ENCODE measurements at regions not wholly inside any gene's neighbourhood (a gene's known extent, or its start where the extent isn't known, plus 50 kb on each side); places are given as distances from the start of the nearest gene placed in this dataset.

DNA sequence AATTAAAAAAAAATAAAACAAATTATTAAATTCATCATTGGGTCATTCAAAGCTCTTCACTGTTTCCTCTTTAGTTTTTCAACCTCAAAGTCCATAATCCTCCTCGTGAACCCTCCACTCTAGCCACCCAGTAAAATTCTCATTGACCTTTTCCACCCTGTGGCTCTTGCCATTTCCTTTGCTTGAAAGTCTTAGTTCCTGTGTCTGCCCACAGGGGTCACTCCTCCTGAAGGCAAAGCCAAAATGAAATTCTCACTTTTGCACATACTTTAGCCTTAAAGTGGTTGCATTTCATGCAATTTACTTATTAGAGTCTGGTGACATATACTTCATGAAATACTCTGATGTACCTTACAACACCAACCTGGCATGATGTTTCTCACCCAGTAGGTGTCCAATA, 263.7 kb downstream of the BMP2 start:
- no peak overlapping the region for H3K27ac ChIP-seq (ENCODE audit: low read depth, low read length)
- Mint-ChIP-seq H3K9me3 (peaks cover 8% of the 10 kb centered on the region), H3K4me1 (peaks cover 4% of the 10 kb centered on the region), H3K36me3 (ENCODE audit: low read depth) (no peaks in the 10 kb centered on the region), H3K4me3 (no peak overlapping the region), H3K27ac (no peak overlapping the region), H3K27me3 (ENCODE audit: insufficient read depth) (no peaks in the 10 kb centered on the region)
- H3K4me3 ChIP-seq (ENCODE audit: low read length): no peak overlapping the region
- H3K9me3 ChIP-seq (ENCODE audit: control insufficient read depth, low read length): peaks cover 4% of the 10 kb centered on the region
- TF ChIP-seq, protein P1, sequence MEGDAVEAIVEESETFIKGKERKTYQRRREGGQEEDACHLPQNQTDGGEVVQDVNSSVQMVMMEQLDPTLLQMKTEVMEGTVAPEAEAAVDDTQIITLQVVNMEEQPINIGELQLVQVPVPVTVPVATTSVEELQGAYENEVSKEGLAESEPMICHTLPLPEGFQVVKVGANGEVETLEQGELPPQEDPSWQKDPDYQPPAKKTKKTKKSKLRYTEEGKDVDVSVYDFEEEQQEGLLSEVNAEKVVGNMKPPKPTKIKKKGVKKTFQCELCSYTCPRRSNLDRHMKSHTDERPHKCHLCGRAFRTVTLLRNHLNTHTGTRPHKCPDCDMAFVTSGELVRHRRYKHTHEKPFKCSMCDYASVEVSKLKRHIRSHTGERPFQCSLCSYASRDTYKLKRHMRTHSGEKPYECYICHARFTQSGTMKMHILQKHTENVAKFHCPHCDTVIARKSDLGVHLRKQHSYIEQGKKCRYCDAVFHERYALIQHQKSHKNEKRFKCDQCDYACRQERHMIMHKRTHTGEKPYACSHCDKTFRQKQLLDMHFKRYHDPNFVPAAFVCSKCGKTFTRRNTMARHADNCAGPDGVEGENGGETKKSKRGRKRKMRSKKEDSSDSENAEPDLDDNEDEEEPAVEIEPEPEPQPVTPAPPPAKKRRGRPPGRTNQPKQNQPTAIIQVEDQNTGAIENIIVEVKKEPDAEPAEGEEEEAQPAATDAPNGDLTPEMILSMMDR (conservative IDR thresholded peaks at IDR 0.05): peak; percentile 78
- no peak overlapping the region for H3K9ac ChIP-seq (ENCODE audit: extremely low read depth, low read length, poor library complexity, severe bottlenecking)
- no peaks in the 10 kb centered on the region for H3K4me1 ChIP-seq (ENCODE audit: control insufficient read depth, insufficient read depth, low read length)
- 43 to 49% methylated on average over 1 of the region's 1 CpG for WGBS, 2 experiments (ENCODE audit: insufficient coverage in 1 of 2, insufficient read length in 1 of 2)
- no peak for DNase-seq
- no peaks in the 10 kb centered on the region for H3K36me3 ChIP-seq (ENCODE audit: control insufficient read depth, insufficient read depth, low read length)
- no peaks in the 10 kb centered on the region for H3K27me3 ChIP-seq (ENCODE audit: control insufficient read depth, insufficient read depth, low read length, poor library complexity, severe bottlenecking)

DNA sequence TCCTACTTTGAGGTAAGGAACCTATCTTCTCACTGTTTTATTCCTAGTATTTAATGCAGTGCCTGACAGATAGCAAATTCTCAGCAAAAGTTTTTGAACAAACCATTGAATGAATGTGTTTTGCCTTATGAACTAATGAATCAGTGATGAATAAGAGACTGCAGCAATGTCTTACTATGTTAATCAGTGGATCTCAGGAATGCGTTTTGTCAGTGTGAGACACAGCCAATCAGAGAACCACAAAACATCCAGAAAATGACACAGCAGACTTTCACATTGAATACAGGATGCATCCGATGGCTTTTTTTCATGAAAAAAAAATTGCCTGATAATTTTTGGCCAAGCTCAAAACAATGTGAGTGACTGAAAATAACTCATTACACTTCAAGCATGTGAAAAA, 270.5 kb downstream of the BMP2 start:
- H3K27me3 Mint-ChIP-seq (ENCODE audit: insufficient read depth): no peaks in the 10 kb centered on the region
- H3K36me3 ChIP-seq (ENCODE audit: control insufficient read depth, insufficient read depth, low read length): no peaks in the 10 kb centered on the region
- H3K9me3 Mint-ChIP-seq: peaks cover 8% of the 10 kb centered on the region
- no peaks in the 10 kb centered on the region for H3K4me1 Mint-ChIP-seq
- H3K27me3 ChIP-seq (ENCODE audit: control insufficient read depth, insufficient read depth, low read length, poor library complexity, severe bottlenecking): no peaks in the 10 kb centered on the region
- H3K4me1 ChIP-seq (ENCODE audit: control insufficient read depth, insufficient read depth, low read length): no peaks in the 10 kb centered on the region
- DNase-seq: no peak
- H3K9me3 ChIP-seq (ENCODE audit: control insufficient read depth, low read length): peaks cover 4% of the 10 kb centered on the region
- H3K27ac ChIP-seq (ENCODE audit: low read depth, low read length): no peak overlapping the region
- no peak overlapping the region for H3K4me3 Mint-ChIP-seq
- no peak overlapping the region for H3K4me3 ChIP-seq (ENCODE audit: low read length)
- WGBS, 2 experiments (ENCODE audit: insufficient coverage in 1 of 2, insufficient read length in 1 of 2): 94 to 100% methylated on average over 1 to 2 of the region's 2 CpGs
- no peak overlapping the region for H3K9ac ChIP-seq (ENCODE audit: extremely low read depth, low read length, poor library complexity, severe bottlenecking)
- TF ChIP-seq, protein P1 (conservative IDR thresholded peaks at IDR 0.05): no peak
- no peak overlapping the region for H3K27ac Mint-ChIP-seq
- no peaks in the 10 kb centered on the region for H3K36me3 Mint-ChIP-seq (ENCODE audit: low read depth)

DNA sequence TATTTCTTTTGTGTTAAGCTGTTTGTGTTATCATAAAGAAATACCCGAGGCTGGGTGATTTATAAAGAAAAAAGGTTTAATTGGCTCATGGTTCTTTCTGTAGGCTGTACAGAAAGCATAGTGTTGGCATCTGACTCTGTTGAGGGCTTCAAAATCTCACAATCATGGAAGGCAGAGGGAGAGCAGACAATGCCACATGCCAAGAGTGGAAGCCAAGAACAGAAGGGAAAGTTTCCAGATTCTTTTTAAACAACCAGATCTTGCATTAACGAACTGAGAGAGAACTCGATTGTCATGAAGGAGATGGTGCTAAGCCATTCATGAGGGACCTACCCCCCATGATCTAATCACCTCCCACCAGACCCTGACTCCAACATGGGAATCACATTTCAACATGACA, 290.1 kb downstream of the BMP2 start:
- Histone ChIP-seq H3K36me3 (ENCODE audit: control insufficient read depth, insufficient read depth, low read length) (no peaks in the 10 kb centered on the region), H3K9ac (ENCODE audit: extremely low read depth, low read length, poor library complexity, severe bottlenecking) (no peak overlapping the region), H3K27me3 (ENCODE audit: control insufficient read depth, insufficient read depth, low read length, poor library complexity, severe bottlenecking) (no peaks in the 10 kb centered on the region), H3K9me3 (ENCODE audit: control insufficient read depth, low read length) (no peaks in the 10 kb centered on the region), H3K27ac (ENCODE audit: low read depth, low read length) (no peak overlapping the region), H3K4me1 (ENCODE audit: control insufficient read depth, insufficient read depth, low read length) (no peaks in the 10 kb centered on the region), H3K4me3 (ENCODE audit: low read length) (no peak overlapping the region)
- 87 to 93% methylated on average over 2 to 3 of the region's 3 CpGs for WGBS, 2 experiments (ENCODE audit: insufficient coverage in 1 of 2, insufficient read length in 1 of 2)
- H3K27ac Mint-ChIP-seq: no peak overlapping the region
- peaks cover 18% of the 10 kb centered on the region for H3K4me1 Mint-ChIP-seq
- no peak for DNase-seq
- no peaks in the 10 kb centered on the region for H3K9me3 Mint-ChIP-seq
- no peaks in the 10 kb centered on the region for H3K36me3 Mint-ChIP-seq (ENCODE audit: low read depth)
- no peak overlapping the region for H3K4me3 Mint-ChIP-seq
- H3K27me3 Mint-ChIP-seq (ENCODE audit: insufficient read depth): peaks cover 16% of the 10 kb centered on the region
- TF ChIP-seq, protein P1 (conservative IDR thresholded peaks at IDR 0.05): no peak

All from endodermal cell (in vitro differentiated cells).